ENCODE measurements at regions not wholly inside any gene's neighbourhood (a gene's known extent, or its start where the extent isn't known, plus 50 kb on each side); places are given as distances from the start of the nearest gene placed in this dataset.

DNA sequence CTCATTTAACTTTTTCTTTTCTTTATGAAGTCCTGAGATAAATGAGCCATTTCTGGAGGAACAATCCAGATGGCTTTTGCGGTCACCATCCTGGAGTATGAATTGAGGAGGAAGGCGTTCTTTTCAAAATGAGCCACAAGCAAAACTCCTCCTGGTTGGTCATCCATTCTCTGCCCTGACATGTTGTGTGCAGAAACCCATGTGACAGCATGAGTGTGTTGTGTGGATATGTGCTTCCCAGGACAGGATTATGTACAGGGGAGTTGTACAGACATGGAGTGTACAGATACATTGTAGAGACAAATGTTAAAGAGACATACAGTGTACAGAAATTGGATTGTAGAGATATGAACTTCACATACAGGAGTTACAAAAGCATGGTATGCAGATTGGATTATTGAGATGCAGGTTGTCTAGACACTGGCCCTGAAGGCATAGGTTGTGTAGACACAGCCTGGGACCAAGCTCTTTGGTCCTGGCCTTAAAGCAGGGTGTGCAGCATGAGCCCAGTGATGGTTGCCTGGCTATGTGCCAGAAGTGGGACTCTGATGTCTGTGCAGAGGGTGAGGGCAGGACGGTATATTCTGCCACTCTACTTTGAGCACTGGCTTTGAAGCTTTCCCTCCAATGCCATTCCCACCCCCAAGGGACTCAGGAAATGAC, 178.5 kb upstream of the ZBED5 start:
- peak; percentile 34 for ATAC-seq
- no peaks in the 10 kb centered on the region for H3K9me3 Mint-ChIP-seq
- peaks cover 36% of the 10 kb centered on the region for H3K27me3 Mint-ChIP-seq
- no peaks in the 10 kb centered on the region for H3K36me3 Mint-ChIP-seq
- no peaks in the 10 kb centered on the region for H3K4me1 Mint-ChIP-seq
- H3K4me3 Mint-ChIP-seq, result no peak overlapping the region
- no peak overlapping the region for H3K27ac Mint-ChIP-seq

DNA sequence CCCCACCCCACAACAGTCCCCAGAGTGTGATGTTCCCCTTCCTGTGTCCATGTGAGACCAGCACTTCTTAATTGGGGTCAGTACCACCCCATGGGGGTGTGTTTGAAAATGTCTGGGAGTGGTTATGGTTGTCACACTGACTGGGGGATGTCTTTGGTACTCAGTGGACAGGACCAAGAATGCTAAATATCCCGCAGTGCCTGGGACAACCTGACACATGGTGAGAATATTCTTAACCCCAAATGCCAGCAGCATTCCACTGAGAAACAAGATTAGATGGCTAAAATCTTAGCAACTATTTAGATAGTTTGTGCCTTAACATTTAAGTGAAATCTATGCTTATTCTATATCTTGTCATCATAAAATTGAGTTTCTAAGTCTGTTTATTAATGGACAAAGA, 177.5 kb upstream of the ZBED5 start:
- Mint-ChIP-seq H3K36me3 (no peaks in the 10 kb centered on the region), H3K4me3 (no peak overlapping the region), H3K9me3 (no peaks in the 10 kb centered on the region), H3K4me1 (no peaks in the 10 kb centered on the region), H3K27ac (no peak overlapping the region), H3K27me3 (peaks cover 36% of the 10 kb centered on the region)
- ATAC-seq, result no peak

DNA sequence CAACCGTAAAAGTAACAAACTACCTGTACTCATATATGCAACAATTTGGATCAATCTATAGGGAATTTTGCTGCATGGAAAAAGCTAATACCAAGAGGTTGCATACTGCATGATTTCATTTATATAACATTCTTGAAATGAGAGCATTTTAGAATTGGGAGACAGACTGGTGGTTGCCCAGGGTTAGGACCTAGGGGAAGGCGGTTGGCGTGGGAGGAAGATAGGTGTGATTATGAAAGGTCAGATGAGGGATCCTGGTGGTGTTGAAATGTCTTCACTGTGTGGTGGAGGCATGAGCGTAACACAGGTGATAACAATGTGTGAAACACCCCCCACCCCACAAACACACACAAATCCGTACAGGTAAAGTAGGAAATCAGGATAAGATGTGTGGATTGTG, 176.6 kb upstream of the ZBED5 start:
- Mint-ChIP-seq H3K27ac (no peak overlapping the region), H3K36me3 (no peaks in the 10 kb centered on the region), H3K27me3 (peaks cover 36% of the 10 kb centered on the region)

DNA sequence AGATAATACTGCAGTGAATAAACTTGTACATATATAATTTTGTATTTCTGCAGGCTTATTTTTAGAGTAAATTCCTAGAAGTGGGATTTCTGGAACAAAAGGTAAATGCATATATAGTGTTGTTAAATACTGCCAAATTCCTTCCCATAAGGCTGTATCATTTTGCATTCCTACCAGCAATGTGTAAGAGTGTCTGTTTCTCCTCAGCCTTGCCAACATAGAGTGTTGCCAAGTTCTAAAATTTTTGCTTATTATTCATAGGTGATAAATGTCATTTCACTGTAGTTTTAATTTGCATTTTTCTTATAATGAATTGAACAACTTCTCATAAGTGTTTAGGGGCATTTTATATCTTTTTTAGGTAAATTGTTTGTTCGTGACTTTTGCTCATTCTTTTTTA, 174.2 kb upstream of the ZBED5 start:
- no peaks in the 10 kb centered on the region for H3K36me3 Mint-ChIP-seq
- no peaks in the 10 kb centered on the region for H3K4me1 Mint-ChIP-seq
- H3K27ac Mint-ChIP-seq, result no peak overlapping the region
- H3K9me3 Mint-ChIP-seq, result no peaks in the 10 kb centered on the region
- H3K4me3 Mint-ChIP-seq, result no peak overlapping the region
- ATAC-seq, result no peak
- peaks cover 36% of the 10 kb centered on the region for H3K27me3 Mint-ChIP-seq

More for the DNA sequence above, 176.6 kb upstream of the ZBED5 start:
- ATAC-seq, result no peak
- no peaks in the 10 kb centered on the region for H3K9me3 Mint-ChIP-seq
- H3K4me3 Mint-ChIP-seq, result no peak overlapping the region
- no peaks in the 10 kb centered on the region for H3K4me1 Mint-ChIP-seq

DNA sequence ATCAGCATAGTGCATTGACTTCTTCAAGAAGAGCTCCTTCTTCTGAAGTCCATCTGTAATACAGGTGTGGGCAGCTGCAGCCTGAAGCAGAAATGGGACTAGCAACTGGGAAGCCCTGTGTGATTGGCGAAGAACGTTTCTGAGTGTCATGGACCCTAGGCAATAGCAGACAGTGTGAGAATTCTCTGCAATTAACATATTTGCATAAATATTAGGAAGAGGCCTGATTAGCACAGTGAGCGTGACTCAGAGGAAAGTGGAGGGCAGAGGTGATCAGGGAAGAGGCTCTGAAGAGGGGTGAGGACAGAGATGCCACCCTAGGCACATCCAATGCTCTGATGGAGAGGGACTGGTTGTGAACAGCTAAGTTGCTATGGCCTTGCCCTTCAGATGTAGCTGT, 171.2 kb upstream of the ZBED5 start:
- H3K27me3 Mint-ChIP-seq, result peaks cover 16% of the 10 kb centered on the region

DNA sequence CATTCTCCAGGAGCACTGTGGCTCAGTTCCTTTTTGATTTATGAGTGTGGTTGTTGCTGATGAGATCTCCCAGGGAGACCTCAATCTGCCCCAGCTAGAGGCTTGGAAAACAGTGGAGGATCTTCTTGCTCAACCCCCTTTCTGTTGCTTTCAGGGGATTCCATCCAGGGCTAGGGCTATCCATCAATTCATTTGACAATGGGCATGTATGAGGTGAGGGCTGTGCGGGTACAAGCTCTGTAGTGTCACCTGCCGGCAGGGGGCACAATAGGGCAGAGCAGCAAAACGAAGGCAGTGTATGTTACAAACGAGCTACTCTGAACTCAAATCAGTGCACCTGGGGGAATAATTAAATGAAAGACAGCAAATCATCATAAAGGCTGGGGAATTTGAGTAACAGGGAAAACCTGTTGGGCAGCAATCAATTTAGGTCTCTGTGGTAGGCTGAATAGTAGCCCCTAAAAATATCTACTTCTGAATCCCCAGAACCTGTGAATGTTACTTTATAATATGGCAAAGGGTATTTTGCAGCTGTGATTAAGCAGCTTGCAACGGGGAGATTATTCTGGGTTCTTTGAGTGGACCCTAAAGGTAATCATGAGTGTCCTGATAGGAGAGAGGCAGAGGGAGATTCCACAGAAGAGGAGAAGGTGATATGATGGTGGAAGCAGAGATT, 170.3 kb upstream of the ZBED5 start:
- H3K9me3 Mint-ChIP-seq, result no peaks in the 10 kb centered on the region
- no peak overlapping the region for H3K27ac Mint-ChIP-seq
- peaks cover 10% of the 10 kb centered on the region for H3K27me3 Mint-ChIP-seq
- no peaks in the 10 kb centered on the region for H3K4me1 Mint-ChIP-seq
- H3K36me3 Mint-ChIP-seq, result no peaks in the 10 kb centered on the region
- H3K4me3 Mint-ChIP-seq, result no peak overlapping the region
- ATAC-seq, result peak; percentile 71

More for the DNA sequence above, 171.2 kb upstream of the ZBED5 start:
- Mint-ChIP-seq H3K27ac (no peak overlapping the region), H3K4me1 (no peaks in the 10 kb centered on the region), H3K9me3 (no peaks in the 10 kb centered on the region), H3K36me3 (no peaks in the 10 kb centered on the region), H3K4me3 (no peak overlapping the region)
- no peak for ATAC-seq

DNA sequence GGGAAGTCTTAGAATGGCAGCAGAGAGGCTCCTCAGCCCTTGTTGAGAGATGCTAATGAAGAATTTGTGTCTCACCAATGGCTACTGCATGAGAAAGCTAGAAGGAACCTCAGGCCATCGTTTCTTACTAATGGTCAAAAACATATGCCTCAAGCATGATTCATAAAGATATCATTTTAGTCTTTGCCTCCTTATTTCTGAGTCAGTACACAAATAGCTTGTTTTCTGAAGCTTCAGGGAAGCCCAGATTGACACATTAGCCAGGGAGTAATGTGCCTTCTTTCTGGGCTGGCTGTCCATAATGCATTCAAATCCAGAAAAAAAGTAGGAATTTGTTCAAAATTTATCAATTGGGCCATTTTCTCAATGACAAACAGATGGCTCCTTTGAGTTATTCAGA, 169.4 kb upstream of the ZBED5 start:
- no peaks in the 10 kb centered on the region for H3K4me1 Mint-ChIP-seq
- H3K9me3 Mint-ChIP-seq, result no peaks in the 10 kb centered on the region
- peaks cover 4% of the 10 kb centered on the region for H3K27me3 Mint-ChIP-seq

DNA sequence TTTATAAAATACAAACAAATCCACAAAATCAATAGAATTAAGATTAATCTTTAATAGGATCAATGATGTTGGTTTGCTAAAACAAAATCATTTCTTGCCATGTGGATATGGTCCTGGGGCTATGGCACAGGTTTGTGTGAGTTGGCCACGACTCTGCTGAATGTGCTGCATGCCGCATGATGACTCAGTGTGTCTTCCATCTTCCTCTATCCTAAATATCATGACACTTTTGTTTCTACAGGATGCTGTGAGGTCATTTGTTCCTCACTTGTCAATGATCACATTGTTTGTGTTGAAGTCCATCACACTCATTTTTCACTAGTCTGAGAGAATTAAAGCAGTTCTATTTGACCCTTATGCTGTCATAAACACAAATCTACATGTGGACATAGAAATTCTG, 167.2 kb upstream of the ZBED5 start:
- no peak for ATAC-seq
- Mint-ChIP-seq H3K27me3 (no peaks in the 10 kb centered on the region), H3K4me3 (no peak overlapping the region), H3K36me3 (no peaks in the 10 kb centered on the region), H3K27ac (no peak overlapping the region), H3K4me1 (no peaks in the 10 kb centered on the region), H3K9me3 (no peaks in the 10 kb centered on the region)

More for the DNA sequence above, 169.4 kb upstream of the ZBED5 start:
- no peak for ATAC-seq
- Mint-ChIP-seq H3K4me3 (no peak overlapping the region), H3K36me3 (no peaks in the 10 kb centered on the region), H3K27ac (no peak overlapping the region)

DNA sequence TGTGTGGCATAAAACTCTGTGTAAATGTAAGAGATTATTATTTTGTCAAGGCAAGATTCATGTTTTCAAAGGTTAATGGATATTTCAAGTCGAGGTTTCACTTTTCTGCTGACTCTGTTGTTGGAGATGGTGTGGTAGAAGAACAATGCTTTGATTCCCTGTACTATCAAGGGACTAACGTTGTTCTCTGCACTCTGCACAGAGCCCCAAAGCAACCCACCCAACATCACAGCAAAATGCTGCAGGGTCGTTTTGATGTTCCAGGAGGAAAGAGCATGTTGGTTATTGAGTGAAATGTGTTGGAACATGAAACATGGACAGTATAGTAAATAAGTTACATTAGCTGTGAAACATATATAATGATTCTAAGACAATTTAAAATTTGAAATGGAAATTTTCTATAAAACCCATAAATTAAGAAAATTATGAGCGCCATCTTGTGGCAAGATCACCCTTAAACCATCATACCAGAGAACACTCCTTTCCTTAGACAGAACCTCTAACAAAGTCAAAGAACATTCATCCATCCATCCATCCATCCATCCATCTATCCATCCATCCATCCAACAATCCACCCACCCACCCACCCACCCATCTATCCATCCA, 164.4 kb upstream of the ZBED5 start:
- H3K9me3 Mint-ChIP-seq, result no peaks in the 10 kb centered on the region
- H3K27me3 Mint-ChIP-seq, result no peaks in the 10 kb centered on the region
- H3K4me3 Mint-ChIP-seq, result no peak overlapping the region
- no peak overlapping the region for H3K27ac Mint-ChIP-seq
- no peak for ATAC-seq
- no peaks in the 10 kb centered on the region for H3K4me1 Mint-ChIP-seq
- H3K36me3 Mint-ChIP-seq, result no peaks in the 10 kb centered on the region

DNA sequence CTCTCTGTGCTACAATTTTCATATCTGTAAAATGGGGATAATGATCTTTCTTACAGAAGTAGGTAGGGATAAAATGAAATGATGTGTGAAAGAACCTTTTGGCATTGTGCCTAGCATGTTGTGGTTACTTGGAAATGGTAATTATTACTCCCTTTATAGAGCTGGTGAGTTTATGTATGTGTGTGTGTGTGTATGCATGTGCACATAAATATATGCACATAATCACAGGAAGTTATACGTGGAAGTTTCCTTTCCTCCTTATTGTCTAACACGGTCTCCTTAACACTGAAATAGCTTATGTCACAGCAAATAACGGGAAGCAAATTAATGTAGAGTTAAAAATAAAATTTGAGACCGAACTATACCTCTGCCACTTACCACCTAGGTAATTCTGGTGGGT, 163.7 kb upstream of the ZBED5 start:
- Mint-ChIP-seq H3K27me3 (no peaks in the 10 kb centered on the region), H3K27ac (no peak overlapping the region), H3K4me1 (no peaks in the 10 kb centered on the region), H3K9me3 (no peaks in the 10 kb centered on the region), H3K4me3 (no peak overlapping the region), H3K36me3 (no peaks in the 10 kb centered on the region)
- no peak for ATAC-seq

DNA sequence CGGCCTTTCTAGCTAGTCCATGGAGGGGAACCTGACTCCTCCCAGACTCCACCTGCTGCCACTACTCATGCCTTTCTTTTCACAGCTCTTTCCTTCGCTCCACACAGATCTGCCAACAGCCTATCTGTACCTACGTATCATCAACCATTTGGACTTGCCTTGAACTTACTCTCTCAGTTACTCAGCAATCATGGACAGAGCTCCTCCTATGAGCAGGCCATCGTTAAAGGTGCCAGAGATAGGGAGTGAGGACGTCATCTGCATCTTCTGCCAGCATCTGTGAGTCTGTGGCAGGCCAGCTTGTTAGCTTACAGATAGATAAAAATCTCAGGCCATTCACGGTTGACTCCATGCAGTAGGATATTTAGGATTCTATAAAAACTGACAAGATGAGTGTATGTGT, 162.9 kb upstream of the ZBED5 start:
- Mint-ChIP-seq H3K27me3 (no peaks in the 10 kb centered on the region), H3K4me3 (no peak overlapping the region), H3K9me3 (no peaks in the 10 kb centered on the region), H3K27ac (no peak overlapping the region), H3K36me3 (no peaks in the 10 kb centered on the region), H3K4me1 (no peaks in the 10 kb centered on the region)
- ATAC-seq, result no peak

DNA sequence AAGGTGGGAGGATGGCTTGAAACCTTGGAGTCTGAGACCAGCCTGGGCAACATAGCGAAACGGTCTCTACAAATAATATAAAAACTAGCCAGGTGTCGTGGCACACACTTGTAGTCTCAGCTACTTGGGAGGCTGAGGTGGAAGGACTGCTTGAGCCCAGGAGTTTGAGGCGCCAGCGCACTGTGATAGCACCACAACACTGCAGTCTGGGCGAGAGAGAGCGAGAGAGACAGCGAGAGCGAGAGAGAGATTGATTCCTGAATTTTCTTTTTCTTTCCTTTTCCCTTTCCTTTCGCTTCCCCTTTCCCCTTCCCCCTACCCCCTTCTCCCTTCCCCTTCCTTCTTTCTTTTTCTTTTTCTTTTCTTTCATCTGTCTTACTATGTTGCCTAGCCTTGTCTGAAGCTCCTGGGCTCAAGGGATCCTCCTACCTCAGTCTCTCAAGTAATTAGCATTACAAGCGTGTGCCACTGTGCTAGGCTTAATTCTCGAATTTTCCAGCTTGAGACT, 162.4 kb upstream of the ZBED5 start:
- peak overlapping the region; percentile 57 for H3K27ac Mint-ChIP-seq
- no peaks in the 10 kb centered on the region for H3K36me3 Mint-ChIP-seq
- ATAC-seq, result no peak
- H3K4me1 Mint-ChIP-seq, result no peaks in the 10 kb centered on the region
- no peak overlapping the region for H3K4me3 Mint-ChIP-seq
- no peaks in the 10 kb centered on the region for H3K9me3 Mint-ChIP-seq
- H3K27me3 Mint-ChIP-seq, result no peaks in the 10 kb centered on the region

DNA sequence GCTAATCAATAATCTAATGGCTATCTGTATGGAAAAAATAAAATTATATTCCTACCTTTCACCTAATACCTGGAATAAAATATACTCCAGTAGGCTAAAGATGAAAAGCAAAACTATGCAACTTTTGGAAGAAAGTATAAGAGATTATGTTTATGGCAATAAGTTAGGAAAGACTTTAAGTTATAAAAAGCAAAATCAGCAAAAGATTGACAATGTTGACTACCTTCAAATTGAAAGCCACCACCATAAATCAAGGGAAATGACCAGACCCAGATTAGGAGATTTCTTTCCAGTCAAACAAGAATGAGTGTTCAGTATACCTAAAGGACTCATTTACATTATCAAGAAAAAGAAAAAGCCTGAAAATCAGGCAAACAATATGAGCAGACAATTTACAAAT, 159.1 kb upstream of the ZBED5 start:
- Mint-ChIP-seq H3K27me3 (no peaks in the 10 kb centered on the region), H3K27ac (no peak overlapping the region), H3K36me3 (no peaks in the 10 kb centered on the region), H3K4me1 (peaks cover 8% of the 10 kb centered on the region), H3K9me3 (no peaks in the 10 kb centered on the region), H3K4me3 (no peak overlapping the region)
- no peak for ATAC-seq

DNA sequence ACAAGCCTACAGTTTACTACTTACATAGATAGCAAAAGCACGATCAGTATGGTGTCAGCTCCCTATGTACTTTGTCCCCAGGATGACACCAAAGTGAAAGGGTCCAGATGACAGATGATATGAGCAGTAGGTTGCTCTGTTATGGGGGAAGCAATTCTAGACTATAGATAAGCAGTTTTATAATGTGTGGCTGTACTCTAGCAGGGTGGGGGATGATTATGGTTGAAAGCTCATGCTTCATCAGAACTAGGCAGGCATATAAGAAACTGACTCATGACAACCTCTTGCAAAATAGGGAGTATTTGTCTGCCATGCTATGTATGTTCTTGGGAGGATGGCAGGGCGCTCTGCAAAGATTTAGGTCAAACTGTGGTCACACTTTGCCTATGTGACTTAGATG, 158.2 kb upstream of the ZBED5 start:
- H3K36me3 Mint-ChIP-seq, result no peaks in the 10 kb centered on the region
- no peak overlapping the region for H3K4me3 Mint-ChIP-seq
- peaks cover 16% of the 10 kb centered on the region for H3K4me1 Mint-ChIP-seq
- ATAC-seq, result no peak
- H3K27me3 Mint-ChIP-seq, result no peaks in the 10 kb centered on the region
- H3K9me3 Mint-ChIP-seq, result no peaks in the 10 kb centered on the region
- no peak overlapping the region for H3K27ac Mint-ChIP-seq

DNA sequence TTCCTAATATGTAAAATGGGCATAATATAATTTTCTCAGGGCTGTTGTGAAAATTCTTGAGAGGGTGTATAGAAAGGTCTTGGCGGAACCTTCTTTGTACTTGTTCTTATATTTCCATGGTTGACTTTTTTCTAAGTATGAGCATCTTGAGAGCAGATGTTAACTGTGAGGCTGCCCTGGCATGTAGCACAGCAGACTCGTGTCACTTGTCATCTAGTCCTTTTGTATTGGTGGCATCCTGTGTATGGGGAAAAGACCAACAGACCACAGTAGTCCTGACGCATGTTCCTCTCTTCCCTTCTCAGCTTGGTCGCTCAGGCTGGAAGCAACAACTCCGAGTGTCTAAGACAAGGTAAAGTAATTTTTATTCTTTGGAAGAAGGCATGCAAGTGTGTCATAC, 153.8 kb upstream of the ZBED5 start:
- ATAC-seq, result no peak
- Mint-ChIP-seq H3K4me1 (peaks cover 23% of the 10 kb centered on the region), H3K9me3 (no peaks in the 10 kb centered on the region), H3K27ac (no peak overlapping the region), H3K27me3 (peaks cover 8% of the 10 kb centered on the region), H3K36me3 (no peaks in the 10 kb centered on the region), H3K4me3 (no peak overlapping the region)

DNA sequence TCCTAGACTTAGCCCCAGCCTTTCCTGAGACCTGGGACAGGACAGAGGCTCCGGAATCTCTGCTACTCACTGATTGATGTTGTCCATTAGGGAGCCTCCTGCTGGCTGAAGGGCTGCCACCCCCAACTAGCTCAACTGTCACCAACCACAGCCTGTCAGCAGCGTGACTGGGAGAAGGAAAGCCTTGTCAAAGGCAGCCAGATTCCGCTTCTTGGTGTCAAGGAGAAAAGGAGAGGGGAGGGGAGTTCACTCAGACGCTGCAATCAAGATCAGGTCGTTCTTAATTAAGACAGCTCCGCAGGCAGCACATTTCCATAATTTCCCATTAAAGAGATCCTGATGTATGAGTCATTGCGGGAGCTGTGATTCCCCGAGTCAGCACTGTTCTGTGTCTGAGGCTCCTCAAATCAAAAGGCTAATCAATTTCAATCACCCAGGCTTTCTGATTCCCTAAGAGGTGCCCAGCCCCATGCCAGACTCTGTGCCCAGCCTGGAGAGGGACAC, 152.8 kb upstream of the ZBED5 start:
- Mint-ChIP-seq H3K27me3 (peaks cover 8% of the 10 kb centered on the region), H3K9me3 (peaks cover 3% of the 10 kb centered on the region), H3K4me3 (peak overlapping the region; percentile 22), H3K4me1 (peaks cover 23% of the 10 kb centered on the region), H3K36me3 (peaks cover 6% of the 10 kb centered on the region), H3K27ac (peak overlapping the region; percentile 23)
- ATAC-seq, result no peak

Measured in stimulated activated memory B cell treated with anti-CD40 and anti-IgM and Interleukin-4, amounts not matched to agents 10 μg/mL and 1 μg/mL and 100 μg/mL, for 72 hours (primary cell).